Mammary epithelial cell (primary cell): ENCODE measurements at regions not wholly inside any gene's neighbourhood (a gene's known extent, or its start where the extent isn't known, plus 50 kb on each side); places are given as distances from the start of the nearest gene placed in this dataset.

Experiments
- CTCF ChIP-seq, 2 donors: IDR thresholded peaks in 1 of 2; conservative IDR thresholded peaks in 1 of 2; 2 replicates each; pipeline ENCODE4 v1.5.1; 2011 to 2012; ENCODE audit warnings: inconsistent platforms in 2 of 2, low read length in 2 of 2, mild to moderate bottlenecking in 2 of 2, control low read depth in 1 of 2, low read depth in 1 of 2; ENCODE audit not compliant: insufficient read depth in 1 of 2; ENCODE audit errors: extremely low read depth in 1 of 2
- EZH2 ChIP-seq: IDR thresholded peaks from 2 replicates; pipeline ENCODE4 v1.6.1; 2012; ENCODE audit warnings: low read length, inconsistent platforms, borderline replicate concordance

DNA sequence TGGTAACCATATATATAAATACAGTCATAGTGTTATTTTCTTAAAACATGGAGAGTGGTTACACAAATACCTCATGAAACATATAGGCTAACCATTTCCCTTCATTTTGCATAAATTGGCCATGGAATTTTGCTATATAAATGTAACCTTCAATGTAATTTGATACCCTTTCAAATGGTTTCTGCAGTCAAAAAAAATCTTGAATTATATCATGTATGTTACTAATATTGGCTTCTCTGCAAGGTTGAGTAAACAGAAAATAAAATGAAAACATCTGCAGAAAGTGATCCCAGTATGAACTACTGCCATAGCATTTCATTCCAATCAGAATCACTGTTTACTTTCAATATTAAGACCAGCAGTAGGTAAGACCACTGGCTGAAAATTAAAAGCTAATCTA is 1165.9 kb upstream of the TENM3 start:
- TF ChIP-seq CTCF (conservative IDR thresholded peaks at IDR 0.05 in 1 of 2, IDR thresholded peaks at IDR 0.05 in 1 of 2; ENCODE audit: extremely low read depth in 1 of 2, insufficient read depth in 1 of 2, low read depth in 1 of 2, low read length in 2 of 2) (no peak), EZH2 (no peak)
